ENCODE measurements at regions not wholly inside any gene's neighbourhood (a gene's known extent, or its start where the extent isn't known, plus 50 kb on each side); places are given as distances from the start of the nearest gene placed in this dataset.

GRCh38 chr1:58839147-58839795 lies 55.4 kb upstream of the JUN start:
- no peak for TF ChIP-seq CTCF (IDR thresholded peaks at IDR 0.05 in 8 of 11, conservative IDR thresholded peaks at IDR 0.05 in 3 of 11)
- no peak for TF ChIP-seq POLR2AphosphoS5 (IDR thresholded peaks at IDR 0.05)

Data from spleen (tissue), 7 donors.